GM18520 (cell line): ENCODE measurements at regions not wholly inside any gene's neighbourhood (a gene's known extent, or its start where the extent isn't known, plus 50 kb on each side); places are given as distances from the start of the nearest gene placed in this dataset.
"Not testable (repeated sequence)": the region's sequence is repeated elsewhere in the genome, so short reads cannot be mapped to it uniquely, and the experiment has no call there.

Experiments
- ATAC-seq: cut with Tn5 transposase; IDR thresholded peaks from one replicate; pipeline ENCODE4 v1.9.1; 2021; ENCODE audit not compliant: unreplicated experiment

- ATAC-seq = not testable (repeated sequence)
Measured at GRCh38 chr6:148022279-148022678, 320.4 kb upstream of the SASH1 start.

GRCh38 chr6:148027201-148027600, 315.4 kb upstream of the SASH1 start:
- no peak for ATAC-seq

- ATAC-seq = no peak
Measured at GRCh38 chr6:148035806-148036390, 306.7 kb upstream of the SASH1 start.

GRCh38 chr6:148037496-148037895, 305.1 kb upstream of the SASH1 start:
- no peak for ATAC-seq

GRCh38 chr6:148041546-148041945, 301.1 kb upstream of the SASH1 start:
- no peak for ATAC-seq

GRCh38 chr6:148042536-148042935, 300.1 kb upstream of the SASH1 start:
- no peak for ATAC-seq

GRCh38 chr6:148044261-148044751, 298.3 kb upstream of the SASH1 start:
- ATAC-seq = no peak

- ATAC-seq = no peak
Measured at GRCh38 chr6:148044921-148045320, 297.7 kb upstream of the SASH1 start.

GRCh38 chr6:148053209-148053608, 289.4 kb upstream of the SASH1 start:
- no peak for ATAC-seq

- ATAC-seq = no peak
Measured at GRCh38 chr6:148053796-148054195, 288.8 kb upstream of the SASH1 start.

- ATAC-seq = no peak
Measured at GRCh38 chr6:148054219-148054618, 288.4 kb upstream of the SASH1 start.

- no peak for ATAC-seq
Measured at GRCh38 chr6:148055419-148055818, 287.2 kb upstream of the SASH1 start.

- ATAC-seq = no peak
Measured at GRCh38 chr6:148059869-148060268, 282.8 kb upstream of the SASH1 start.

GRCh38 chr6:148064406-148065134, 278.1 kb upstream of the SASH1 start:
- ATAC-seq = no peak

- ATAC-seq = no peak
Measured at GRCh38 chr6:148068437-148069061, 274.1 kb upstream of the SASH1 start.

- ATAC-seq = no peak
Measured at GRCh38 chr6:148069256-148069655, 273.4 kb upstream of the SASH1 start.

GRCh38 chr6:148074291-148074690, 268.3 kb upstream of the SASH1 start:
- no peak for ATAC-seq

- ATAC-seq = no peak
Measured at GRCh38 chr6:148074738-148075137, 267.9 kb upstream of the SASH1 start.

- ATAC-seq = no peak
Measured at GRCh38 chr6:148075352-148075751, 267.3 kb upstream of the SASH1 start.

- no peak for ATAC-seq
Measured at GRCh38 chr6:148076051-148076450, 266.6 kb upstream of the SASH1 start.

GRCh38 chr6:148080315-148080714, 262.3 kb upstream of the SASH1 start:
- no peak for ATAC-seq

- no peak for ATAC-seq
Measured at GRCh38 chr6:148081076-148081475, 261.6 kb upstream of the SASH1 start.
